GM12873 (cell line): ENCODE measurements at regions not wholly inside any gene's neighbourhood (a gene's known extent, or its start where the extent isn't known, plus 50 kb on each side); places are given as distances from the start of the nearest gene placed in this dataset.

Experiments used
- TF ChIP-seq, protein P1 (sequence below): IDR thresholded peaks from 2 replicates; pipeline ENCODE4 v1.5.1; 2012; ENCODE audit warnings: low read depth, mild to moderate bottlenecking, moderate library complexity, low read length, control low read depth; ENCODE audit not compliant: insufficient read depth; ENCODE audit errors: missing control alignments

DNA sequence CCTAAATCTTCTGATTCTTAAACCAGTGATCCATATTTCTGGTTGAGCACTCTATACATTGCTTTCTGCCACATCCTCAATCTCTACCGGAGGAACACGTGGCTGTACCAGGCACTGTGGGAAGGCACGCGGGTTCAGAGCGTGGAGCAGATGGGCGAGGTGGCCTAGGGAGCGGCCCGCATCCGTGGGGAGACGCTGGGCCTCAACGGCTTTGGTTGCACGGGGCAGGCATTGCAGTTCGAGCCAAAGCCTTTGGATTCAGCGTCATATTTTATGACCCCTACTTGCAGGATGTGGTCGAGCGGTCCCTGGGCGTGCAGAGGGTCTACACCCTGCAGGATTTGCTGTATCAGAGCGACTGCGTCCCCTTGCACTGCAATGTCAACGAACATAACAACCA, 197.2 kb upstream of the RGMB start:
- TF ChIP-seq, protein P1, sequence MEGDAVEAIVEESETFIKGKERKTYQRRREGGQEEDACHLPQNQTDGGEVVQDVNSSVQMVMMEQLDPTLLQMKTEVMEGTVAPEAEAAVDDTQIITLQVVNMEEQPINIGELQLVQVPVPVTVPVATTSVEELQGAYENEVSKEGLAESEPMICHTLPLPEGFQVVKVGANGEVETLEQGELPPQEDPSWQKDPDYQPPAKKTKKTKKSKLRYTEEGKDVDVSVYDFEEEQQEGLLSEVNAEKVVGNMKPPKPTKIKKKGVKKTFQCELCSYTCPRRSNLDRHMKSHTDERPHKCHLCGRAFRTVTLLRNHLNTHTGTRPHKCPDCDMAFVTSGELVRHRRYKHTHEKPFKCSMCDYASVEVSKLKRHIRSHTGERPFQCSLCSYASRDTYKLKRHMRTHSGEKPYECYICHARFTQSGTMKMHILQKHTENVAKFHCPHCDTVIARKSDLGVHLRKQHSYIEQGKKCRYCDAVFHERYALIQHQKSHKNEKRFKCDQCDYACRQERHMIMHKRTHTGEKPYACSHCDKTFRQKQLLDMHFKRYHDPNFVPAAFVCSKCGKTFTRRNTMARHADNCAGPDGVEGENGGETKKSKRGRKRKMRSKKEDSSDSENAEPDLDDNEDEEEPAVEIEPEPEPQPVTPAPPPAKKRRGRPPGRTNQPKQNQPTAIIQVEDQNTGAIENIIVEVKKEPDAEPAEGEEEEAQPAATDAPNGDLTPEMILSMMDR = no peak

DNA sequence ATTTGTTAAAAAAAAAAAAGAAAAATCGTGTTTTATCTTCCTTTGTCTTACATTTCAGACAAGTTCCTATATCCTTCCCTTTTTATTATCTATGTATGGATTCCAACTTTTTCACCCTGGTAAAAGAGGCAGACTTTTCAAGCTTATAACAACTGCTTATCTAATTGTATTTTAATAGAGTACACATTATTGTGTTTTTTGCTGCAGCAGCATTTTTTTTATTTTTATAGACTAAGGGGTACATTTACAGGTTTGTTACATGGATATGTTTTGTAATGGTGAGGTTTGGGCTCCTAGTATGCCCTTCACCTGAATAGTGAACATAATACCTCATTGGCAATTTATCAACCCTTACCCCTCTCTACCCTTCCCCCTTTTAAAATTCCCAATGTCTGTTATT, 195.0 kb upstream of the RGMB start:
- TF ChIP-seq, protein P1 = no peak

DNA sequence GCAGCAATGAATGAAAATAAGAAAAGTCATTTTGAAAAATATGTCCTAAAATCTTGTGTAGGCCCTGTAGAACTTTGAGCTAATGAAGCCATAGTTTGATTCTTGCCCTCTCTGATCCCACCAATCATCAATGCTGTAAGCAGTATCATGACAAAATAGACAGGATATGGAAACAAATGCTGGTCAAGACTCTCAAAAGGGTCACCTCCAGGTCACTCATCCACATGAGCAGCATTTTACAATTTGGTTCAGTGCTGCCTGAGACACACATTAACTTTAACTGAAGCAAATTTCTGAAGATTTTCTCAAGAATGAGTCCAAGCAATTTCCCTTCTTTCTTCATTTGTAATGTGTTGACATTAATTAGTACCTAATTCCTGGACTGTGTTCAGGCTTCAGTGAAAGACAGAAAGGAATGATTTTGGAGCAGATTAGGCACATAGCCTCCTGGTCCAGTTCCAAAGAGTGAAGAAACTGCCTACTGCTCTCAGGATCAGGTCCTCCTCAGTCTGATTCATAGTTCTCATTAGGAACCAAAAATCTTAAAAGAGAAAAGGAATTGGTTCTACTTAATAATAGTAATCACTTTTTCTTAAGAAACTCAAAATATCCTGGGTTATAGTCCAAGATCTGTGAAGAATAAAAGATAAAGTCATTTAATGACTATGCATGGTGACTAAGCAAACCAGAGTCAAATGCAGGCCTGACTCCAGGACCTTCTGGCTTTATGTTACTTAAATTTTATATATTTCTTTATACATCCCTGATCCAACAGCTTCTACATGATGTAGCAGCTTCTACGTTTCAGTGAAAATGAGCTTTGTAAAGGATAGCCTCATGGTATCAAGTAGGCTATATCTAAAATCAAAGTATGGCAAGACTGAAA, 192.1 kb upstream of the RGMB start:
- TF ChIP-seq, protein P1 = no peak

DNA sequence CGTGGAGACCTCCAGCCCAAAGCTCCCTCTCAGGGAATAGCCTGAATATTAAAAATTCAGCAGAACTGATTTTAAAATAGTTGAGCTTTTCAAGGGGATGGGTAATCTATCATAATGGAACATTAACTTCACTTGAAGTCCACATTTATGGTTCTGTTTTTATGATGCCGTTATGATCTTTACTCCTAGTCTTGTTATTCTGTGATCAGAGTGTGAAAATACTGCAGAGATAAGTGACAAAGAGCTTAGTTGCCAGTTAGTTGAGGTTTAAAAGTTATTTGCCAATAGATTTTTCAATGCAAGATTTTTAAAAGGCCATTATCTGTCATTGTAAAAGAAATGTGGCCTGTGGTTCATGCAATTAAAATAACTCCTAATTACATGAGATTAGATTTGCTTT, 189.9 kb upstream of the RGMB start:
- TF ChIP-seq, protein P1 = no peak

DNA sequence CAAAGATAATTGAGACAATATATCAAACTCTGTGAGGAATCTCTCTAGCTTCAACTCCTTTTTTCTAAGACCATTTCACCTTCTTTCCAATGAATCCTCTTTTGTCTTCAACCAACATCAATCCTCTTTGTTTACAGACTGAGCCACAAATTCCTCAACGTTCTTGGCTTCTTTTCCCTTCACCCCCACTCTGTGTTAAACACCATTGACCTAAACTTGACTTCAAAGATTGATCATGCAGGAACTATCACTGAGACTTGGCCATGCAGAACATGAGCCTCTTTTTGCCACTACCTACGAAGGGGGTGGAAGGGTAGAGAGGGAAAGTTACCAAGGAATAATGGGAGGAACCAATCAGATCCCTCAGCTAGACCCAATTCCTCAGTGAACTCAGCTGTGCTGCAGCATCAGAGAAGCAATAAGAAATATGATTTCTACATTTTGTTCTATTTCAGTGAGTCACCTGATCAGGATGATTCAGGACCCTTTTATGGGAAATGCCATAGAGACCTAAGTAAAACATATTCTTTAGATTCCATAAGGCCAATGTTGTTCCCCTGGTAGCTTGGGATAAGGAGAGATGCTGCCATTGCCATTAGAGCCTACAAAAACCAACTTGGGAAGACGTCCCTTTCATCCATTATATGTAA, 187.7 kb upstream of the RGMB start:
- TF ChIP-seq, protein P1 = no peak

DNA sequence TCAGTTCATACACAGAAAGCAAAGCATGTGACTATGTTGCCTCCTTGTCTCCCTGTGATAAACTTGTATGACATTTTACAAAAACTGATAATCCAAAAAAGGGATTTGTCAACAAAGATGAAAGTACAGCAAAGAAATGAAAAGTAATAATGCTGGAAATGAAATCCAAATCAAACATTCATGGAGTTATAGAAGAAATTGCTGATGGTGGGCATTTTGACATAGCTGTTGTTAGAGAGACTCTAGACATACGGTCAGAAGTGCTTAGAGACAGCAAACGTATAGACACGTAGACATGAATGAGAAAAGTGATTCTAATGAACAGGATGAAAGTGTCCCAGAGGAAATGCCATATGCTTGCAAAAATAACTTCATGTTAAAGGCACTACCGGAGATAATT, 186.9 kb upstream of the RGMB start:
- TF ChIP-seq, protein P1 = no peak

DNA sequence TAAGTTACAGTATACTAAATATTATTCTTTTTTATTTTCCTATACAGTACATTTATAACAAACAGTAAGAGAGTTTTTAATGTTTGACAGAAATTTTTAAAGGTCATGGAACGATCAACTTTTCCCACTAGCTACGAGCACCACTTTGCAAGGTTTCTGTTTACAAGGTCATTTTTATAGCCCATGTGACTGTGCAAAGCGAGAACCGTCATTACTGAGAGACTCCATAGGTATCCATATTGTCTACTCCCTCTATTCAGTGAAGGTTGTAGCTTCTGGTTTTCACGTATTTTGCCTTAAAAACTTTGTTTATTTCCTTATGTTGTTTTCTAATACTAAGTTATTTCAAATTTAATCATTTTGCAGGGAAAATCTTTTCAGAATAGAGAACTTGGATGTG, 186.3 kb upstream of the RGMB start:
- TF ChIP-seq, protein P1 = no peak
